Right kidney (tissue), 1 donor: ENCODE measurements at regions not wholly inside any gene's neighbourhood (a gene's known extent, or its start where the extent isn't known, plus 50 kb on each side); places are given as distances from the start of the nearest gene placed in this dataset.

Experiments
- DNase-seq: peaks from one replicate; pipeline ENCODE4 v3.0.0-alpha.2; 2016

GRCh38 chr6:14797875-14798593, 447.8 kb upstream of the JARID2 start:
- DNase-seq, result no peak

GRCh38 chr6:14798594-14798982, 447.3 kb upstream of the JARID2 start:
- DNase-seq, result no peak

GRCh38 chr6:14798996-14799588, 446.8 kb upstream of the JARID2 start:
- DNase-seq, result no peak

- no peak for DNase-seq
These were observed 445.9 kb upstream of the JARID2 start for GRCh38 chr6:14799928-14800327.

GRCh38 chr6:14802514-14803160, 443.2 kb upstream of the JARID2 start:
- DNase-seq, result no peak

GRCh38 chr6:14804001-14804784, 441.7 kb upstream of the JARID2 start:
- DNase-seq, result no peak

- no peak for DNase-seq
These were observed 441.1 kb upstream of the JARID2 start for GRCh38 chr6:14804785-14805210.

GRCh38 chr6:14806101-14806500, 439.8 kb upstream of the JARID2 start:
- DNase-seq, result no peak

GRCh38 chr6:14807130-14807529, 438.7 kb upstream of the JARID2 start:
- DNase-seq, result no peak

- DNase-seq, result no peak
These were observed 437.9 kb upstream of the JARID2 start for GRCh38 chr6:14807971-14808370.

- no peak for DNase-seq
These were observed 435.8 kb upstream of the JARID2 start for GRCh38 chr6:14810021-14810420.

GRCh38 chr6:14811775-14812428, 434.0 kb upstream of the JARID2 start:
- DNase-seq, result no peak

GRCh38 chr6:14814016-14814415, 431.9 kb upstream of the JARID2 start:
- DNase-seq, result no peak

- no peak for DNase-seq
These were observed 429.6 kb upstream of the JARID2 start for GRCh38 chr6:14816116-14816859.

GRCh38 chr6:14817074-14817473, 428.8 kb upstream of the JARID2 start:
- DNase-seq, result no peak

- no peak for DNase-seq
These were observed 427.4 kb upstream of the JARID2 start for GRCh38 chr6:14818422-14818884.

- DNase-seq, result no peak
These were observed 426.9 kb upstream of the JARID2 start for GRCh38 chr6:14819001-14819400.

GRCh38 chr6:14819840-14820420, 425.9 kb upstream of the JARID2 start:
- DNase-seq, result no peak

GRCh38 chr6:14822012-14822553, 423.8 kb upstream of the JARID2 start:
- no peak for DNase-seq

- DNase-seq, result no peak
These were observed 423.2 kb upstream of the JARID2 start for GRCh38 chr6:14822679-14823078.

GRCh38 chr6:14824060-14824459, 421.8 kb upstream of the JARID2 start:
- DNase-seq, result no peak
